ENCODE measurements at regions not wholly inside any gene's neighbourhood (a gene's known extent, or its start where the extent isn't known, plus 50 kb on each side); places are given as distances from the start of the nearest gene placed in this dataset.
"Not testable (repeated sequence)": the region's sequence is repeated elsewhere in the genome, so short reads cannot be mapped to it uniquely, and the experiment has no call there.

- intact Hi-C loops (cut with micrococcal nuclease; ENCODE audit: unreplicated experiment); H3K9me3 ChIP-seq (replicated peaks; ENCODE audit: control insufficient read depth, insufficient read depth, low read length); H4K20me1 ChIP-seq (ENCODE audit: control insufficient read depth, insufficient read depth); H3K4me3 ChIP-seq; H3K36me3 ChIP-seq (ENCODE audit: control insufficient read depth in 2 of 2, insufficient read depth in 2 of 2, low read length in 1 of 2); RAD21 ChIA-PET (ENCODE audit: unreplicated experiment); DNase-seq (ENCODE audit: low read depth, low spot score); H3K79me2 ChIP-seq (ENCODE audit: control insufficient read depth, insufficient read depth, low read length); H2AFZ ChIP-seq (ENCODE audit: control insufficient read depth, low read depth, low read length); in situ Hi-C loops (cut with MboI); FAIRE-seq; POLR2A ChIA-PET; SMC1A ChIA-PET (ENCODE audit: uncharacterized antibody, unreplicated experiment); H3K9ac ChIP-seq (ENCODE audit: control insufficient read depth, insufficient read depth, low read length); CTCF ChIA-PET; BruUV-seq (replicated peaks); H3K4me2 ChIP-seq (ENCODE audit: control insufficient read depth, insufficient read depth); ATAC-seq; H3K27ac ChIP-seq (ENCODE audit: control insufficient read depth, insufficient read depth); H3K27me3 ChIP-seq (replicated peaks in 1 of 2; ENCODE audit: control insufficient read depth in 2 of 2, insufficient read depth in 2 of 2, low read length in 1 of 2); H3K4me1 ChIP-seq (ENCODE audit: control insufficient read depth, insufficient read depth, low read length): not testable (repeated sequence)
- WGBS (ENCODE audit: insufficient coverage, insufficient replicate concordance, low lambda C conversion rate, missing lambda C conversion rate) = 17% methylated on average over 2 of the region's 5 CpGs
Observed at GRCh38 chr15:85196697-85197096, 183.7 kb upstream of the AKAP13 start.

DNA sequence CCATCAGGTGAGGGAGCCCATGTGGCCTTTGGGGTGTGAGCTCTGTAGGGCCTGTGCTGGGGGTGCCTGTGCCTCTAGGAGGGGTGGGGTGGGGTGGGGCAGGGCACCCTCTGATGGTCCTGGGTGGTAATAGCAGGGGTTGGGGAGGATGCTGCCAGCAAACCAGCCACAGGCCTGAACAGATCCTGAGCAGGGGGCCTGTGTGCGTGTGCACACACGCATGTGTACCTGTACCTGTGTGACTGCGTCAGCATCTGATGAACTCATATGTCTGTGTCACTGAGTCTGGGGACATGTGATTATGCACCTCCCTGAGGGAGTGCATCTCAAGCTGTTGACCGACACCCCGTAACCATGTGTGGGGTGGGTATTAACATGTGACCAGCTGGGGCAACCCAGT is 182.8 kb upstream of the AKAP13 start:
- BruUV-seq (replicated peaks); FAIRE-seq: not testable (repeated sequence)

GRCh38 chr15:85198432-85198831 is 182.0 kb upstream of the AKAP13 start:
- DNase-seq (ENCODE audit: low read depth, low spot score); RAD21 ChIA-PET (ENCODE audit: unreplicated experiment); SMC1A ChIA-PET (ENCODE audit: uncharacterized antibody, unreplicated experiment); H3K9ac ChIP-seq (ENCODE audit: control insufficient read depth, insufficient read depth, low read length); H3K36me3 ChIP-seq (ENCODE audit: control insufficient read depth in 2 of 2, insufficient read depth in 2 of 2, low read length in 1 of 2); H3K4me1 ChIP-seq (ENCODE audit: control insufficient read depth, insufficient read depth, low read length); ATAC-seq; H3K9me3 ChIP-seq (replicated peaks; ENCODE audit: control insufficient read depth, insufficient read depth, low read length); in situ Hi-C loops (cut with MboI); H3K4me3 ChIP-seq; H2AFZ ChIP-seq (ENCODE audit: control insufficient read depth, low read depth, low read length); CTCF ChIA-PET; H3K27me3 ChIP-seq (replicated peaks in 1 of 2; ENCODE audit: control insufficient read depth in 2 of 2, insufficient read depth in 2 of 2, low read length in 1 of 2); POLR2A ChIA-PET; FAIRE-seq; H3K27ac ChIP-seq (ENCODE audit: control insufficient read depth, insufficient read depth); H4K20me1 ChIP-seq (ENCODE audit: control insufficient read depth, insufficient read depth); intact Hi-C loops (cut with micrococcal nuclease; ENCODE audit: unreplicated experiment); BruUV-seq (replicated peaks); H3K79me2 ChIP-seq (ENCODE audit: control insufficient read depth, insufficient read depth, low read length); H3K4me2 ChIP-seq (ENCODE audit: control insufficient read depth, insufficient read depth): not testable (repeated sequence)
- no CpG with 5 or more reads among the region's 13 CpGs for WGBS (ENCODE audit: insufficient coverage, insufficient replicate concordance, low lambda C conversion rate, missing lambda C conversion rate)

More for the DNA sequence above, 182.8 kb upstream of the AKAP13 start:
- H3K4me3 ChIP-seq; H3K27me3 ChIP-seq (replicated peaks in 1 of 2; ENCODE audit: control insufficient read depth in 2 of 2, insufficient read depth in 2 of 2, low read length in 1 of 2); H4K20me1 ChIP-seq (ENCODE audit: control insufficient read depth, insufficient read depth); H3K4me2 ChIP-seq (ENCODE audit: control insufficient read depth, insufficient read depth); CTCF ChIA-PET; H3K36me3 ChIP-seq (ENCODE audit: control insufficient read depth in 2 of 2, insufficient read depth in 2 of 2, low read length in 1 of 2); intact Hi-C loops (cut with micrococcal nuclease; ENCODE audit: unreplicated experiment); in situ Hi-C loops (cut with MboI); H3K9me3 ChIP-seq (replicated peaks; ENCODE audit: control insufficient read depth, insufficient read depth, low read length); H3K27ac ChIP-seq (ENCODE audit: control insufficient read depth, insufficient read depth); DNase-seq (ENCODE audit: low read depth, low spot score); RAD21 ChIA-PET (ENCODE audit: unreplicated experiment); POLR2A ChIA-PET; H3K79me2 ChIP-seq (ENCODE audit: control insufficient read depth, insufficient read depth, low read length); SMC1A ChIA-PET (ENCODE audit: uncharacterized antibody, unreplicated experiment); H2AFZ ChIP-seq (ENCODE audit: control insufficient read depth, low read depth, low read length); H3K4me1 ChIP-seq (ENCODE audit: control insufficient read depth, insufficient read depth, low read length); H3K9ac ChIP-seq (ENCODE audit: control insufficient read depth, insufficient read depth, low read length): not testable (repeated sequence)
- ATAC-seq = peak; percentile 30
- WGBS (ENCODE audit: insufficient coverage, insufficient replicate concordance, low lambda C conversion rate, missing lambda C conversion rate) = no CpG with 5 or more reads among the region's 5 CpGs

DNA sequence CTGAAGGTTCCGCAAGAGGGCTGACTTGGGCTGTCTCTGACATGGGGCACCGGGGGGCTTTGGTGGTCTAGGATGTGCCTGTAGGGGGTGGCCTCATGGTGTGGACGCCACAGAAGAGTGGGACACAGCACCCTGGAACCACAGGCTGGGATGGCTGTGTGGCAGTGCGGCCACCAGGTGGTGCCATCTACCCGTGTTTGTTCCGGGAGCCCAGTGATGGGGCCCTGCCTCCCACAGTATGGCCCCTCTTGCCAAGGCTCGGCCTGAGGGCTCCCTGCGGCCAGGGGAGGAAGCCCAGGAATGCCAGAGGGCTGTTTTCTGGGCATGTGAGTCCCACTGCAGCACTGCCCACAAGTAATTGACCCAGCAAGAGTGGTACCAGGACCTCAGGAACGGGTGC is 180.2 kb upstream of the AKAP13 start:
- H4K20me1 ChIP-seq (ENCODE audit: control insufficient read depth, insufficient read depth); DNase-seq (ENCODE audit: low read depth, low spot score); H3K79me2 ChIP-seq (ENCODE audit: control insufficient read depth, insufficient read depth, low read length); BruUV-seq (replicated peaks); intact Hi-C loops (cut with micrococcal nuclease; ENCODE audit: unreplicated experiment); H3K4me3 ChIP-seq; H3K4me2 ChIP-seq (ENCODE audit: control insufficient read depth, insufficient read depth); H3K9me3 ChIP-seq (replicated peaks; ENCODE audit: control insufficient read depth, insufficient read depth, low read length); SMC1A ChIA-PET (ENCODE audit: uncharacterized antibody, unreplicated experiment); in situ Hi-C loops (cut with MboI); H2AFZ ChIP-seq (ENCODE audit: control insufficient read depth, low read depth, low read length); H3K4me1 ChIP-seq (ENCODE audit: control insufficient read depth, insufficient read depth, low read length); H3K27ac ChIP-seq (ENCODE audit: control insufficient read depth, insufficient read depth); POLR2A ChIA-PET; RAD21 ChIA-PET (ENCODE audit: unreplicated experiment); H3K9ac ChIP-seq (ENCODE audit: control insufficient read depth, insufficient read depth, low read length); CTCF ChIA-PET; FAIRE-seq; H3K27me3 ChIP-seq (replicated peaks in 1 of 2; ENCODE audit: control insufficient read depth in 2 of 2, insufficient read depth in 2 of 2, low read length in 1 of 2); H3K36me3 ChIP-seq (ENCODE audit: control insufficient read depth in 2 of 2, insufficient read depth in 2 of 2, low read length in 1 of 2): not testable (repeated sequence)
- peak; percentile 100 for ATAC-seq
- no CpG with 5 or more reads among the region's 9 CpGs for WGBS (ENCODE audit: insufficient coverage, insufficient replicate concordance, low lambda C conversion rate, missing lambda C conversion rate)

Data from GM12878 (cell line).